Omental fat pad (tissue), 3 donors: ENCODE measurements at regions not wholly inside any gene's neighbourhood (a gene's known extent, or its start where the extent isn't known, plus 50 kb on each side); places are given as distances from the start of the nearest gene placed in this dataset.

Experiments
- ATAC-seq: fragments of 150-250 bp; one replicate; pipeline ENCODE4 v1.9.1; 2016; ENCODE audit warnings: mild to moderate bottlenecking, moderate library complexity; ENCODE audit not compliant: low FRiP score
- DNase-seq: peaks from one replicate; pipeline ENCODE4 v3.0.0-alpha.2; 2019; ENCODE audit warnings: low spot score
- CTCF ChIP-seq, 3 donors: fragments of 450-650 bp; IDR thresholded peaks; one replicate each; pipeline ENCODE4 v1.5.1; 2016 to 2017; ENCODE audit warnings: antibody characterized with exemption in 3 of 3, mild to moderate bottlenecking in 3 of 3, moderate library complexity in 2 of 3

DNA sequence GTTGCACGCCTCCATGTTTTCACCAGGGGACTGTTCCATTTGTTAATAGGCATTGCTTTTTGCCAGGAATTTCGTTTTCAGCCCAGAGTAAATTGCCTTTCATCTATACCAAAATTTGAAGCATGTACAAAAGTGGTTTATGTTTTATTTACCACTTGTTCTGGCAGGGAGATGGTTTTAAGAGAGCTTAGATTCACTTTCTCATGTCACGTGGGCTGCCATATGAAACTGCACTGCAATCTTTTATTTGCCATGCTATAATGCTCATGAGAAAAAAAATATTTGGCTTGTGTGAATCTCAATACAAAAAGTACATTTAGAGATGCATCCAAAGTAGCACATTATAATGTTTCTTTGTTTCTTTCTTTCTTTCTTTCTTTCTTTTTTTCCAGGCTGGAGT, 284.1 kb upstream of the GRIA1 start:
- TF ChIP-seq CTCF (IDR thresholded peaks at IDR 0.05) = no peak
- no peak for ATAC-seq
- no peak for DNase-seq

- DNase-seq (no peak), ATAC-seq (no peak)
- no peak for TF ChIP-seq CTCF (IDR thresholded peaks at IDR 0.05)
Measured at GRCh38 chr5:153209016-153209415, 281.5 kb upstream of the GRIA1 start.

GRCh38 chr5:153209687-153210086, 280.8 kb upstream of the GRIA1 start:
- TF ChIP-seq CTCF (IDR thresholded peaks at IDR 0.05) = no peak
- DNase-seq (no peak), ATAC-seq (no peak)

- no peak for ATAC-seq
- DNase-seq = no peak
- TF ChIP-seq CTCF (IDR thresholded peaks at IDR 0.05) = no peak
Measured at GRCh38 chr5:153211076-153211475, 279.4 kb upstream of the GRIA1 start.

DNA sequence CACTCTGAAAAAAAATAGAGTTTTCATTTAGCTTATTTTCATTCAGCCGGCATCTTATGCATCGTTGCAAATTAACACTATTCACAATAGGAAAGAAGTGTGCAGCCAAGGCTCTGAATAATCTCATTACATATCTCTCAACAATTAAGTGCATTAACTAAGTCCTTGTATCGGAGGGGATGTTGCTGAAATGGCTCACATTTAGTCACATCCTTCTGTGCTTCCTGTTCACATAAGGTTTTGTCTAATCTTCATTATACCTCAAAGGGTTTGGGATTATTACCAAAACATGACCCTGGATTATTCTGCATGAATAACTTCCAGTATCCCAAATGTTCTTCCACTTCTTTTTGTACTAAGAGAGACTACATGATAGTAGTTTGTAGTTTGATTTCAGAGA, 278.0 kb upstream of the GRIA1 start:
- no peak for DNase-seq
- no peak for TF ChIP-seq CTCF (IDR thresholded peaks at IDR 0.05)
- no peak for ATAC-seq

DNA sequence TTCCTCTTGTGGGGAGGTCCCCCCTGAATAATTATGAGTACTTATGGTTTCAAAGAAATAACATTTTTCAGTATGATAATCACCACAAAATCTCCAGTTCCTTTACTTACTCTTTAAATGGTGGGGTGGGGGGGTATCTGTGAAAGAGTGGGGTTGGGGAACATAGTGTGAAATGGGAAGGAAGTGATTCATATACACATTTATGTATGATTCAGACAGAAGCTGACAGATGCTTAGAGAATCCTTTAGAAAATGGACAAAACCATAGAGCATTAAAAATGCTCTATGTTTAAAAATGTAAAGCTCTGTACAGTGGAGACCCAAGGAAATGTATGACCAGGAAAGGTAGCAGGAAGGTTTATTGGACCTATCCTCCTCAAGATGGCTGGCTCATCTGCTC, 267.5 kb upstream of the GRIA1 start:
- no peak for TF ChIP-seq CTCF (IDR thresholded peaks at IDR 0.05)
- ATAC-seq (no peak), DNase-seq (no peak)

DNA sequence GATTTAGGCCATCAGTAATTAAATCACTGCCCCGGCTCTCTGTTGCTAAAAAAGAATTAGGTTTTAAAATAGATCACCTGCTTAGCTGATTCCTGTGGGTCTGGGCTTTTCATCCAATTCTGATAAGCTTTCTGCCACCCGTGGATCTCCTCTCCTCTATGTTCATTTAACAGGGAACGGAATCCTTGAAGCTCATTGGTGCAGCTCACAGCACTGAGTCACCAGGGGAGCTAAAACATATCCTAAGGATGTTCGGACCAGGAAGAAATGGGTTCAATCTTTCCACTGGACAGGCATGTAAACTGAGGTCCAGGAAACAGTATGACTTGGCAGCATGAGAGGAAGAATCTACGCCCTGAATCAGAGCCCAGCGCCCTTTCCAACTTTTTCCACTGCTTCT, 267.1 kb upstream of the GRIA1 start:
- ATAC-seq (no peak), DNase-seq (no peak)
- no peak for TF ChIP-seq CTCF (IDR thresholded peaks at IDR 0.05)
